D341Med (cell line): ENCODE measurements at regions not wholly inside any gene's neighbourhood (a gene's known extent, or its start where the extent isn't known, plus 50 kb on each side); places are given as distances from the start of the nearest gene placed in this dataset.
"Not testable (repeated sequence)": the region's sequence is repeated elsewhere in the genome, so short reads cannot be mapped to it uniquely, and the experiment has no call there.

ENCODE experiments used
- DNase-seq: peaks from one replicate; pipeline ENCODE4 v3.0.0; 2012; ENCODE audit warnings: low spot score

DNA sequence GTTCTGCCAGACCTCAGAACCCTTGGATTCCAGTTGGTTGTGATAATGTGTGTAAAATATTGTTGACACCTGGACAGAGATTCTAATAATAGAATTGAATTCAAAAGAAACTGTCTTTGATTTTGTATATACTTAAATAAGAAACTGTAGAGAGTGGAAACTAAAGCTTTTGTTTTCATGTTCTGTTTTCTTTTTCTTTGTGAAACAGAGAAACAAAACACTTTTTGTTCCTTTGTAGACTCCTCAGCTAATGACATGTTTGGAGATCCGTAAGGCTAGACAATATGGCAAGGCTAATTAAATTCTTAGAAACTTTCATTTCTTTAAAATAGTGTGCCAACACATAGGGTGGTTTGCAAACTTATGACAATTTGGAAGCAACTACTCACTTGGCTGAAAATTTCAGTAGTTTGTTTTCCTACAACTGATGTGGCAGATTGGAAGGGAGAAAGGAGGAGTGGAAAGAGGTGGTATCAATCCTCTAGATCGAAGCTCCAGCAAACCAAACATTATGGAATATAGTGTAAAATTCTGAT is 90.9 kb upstream of the FAT1 start:
- DNase-seq: no peak

DNA sequence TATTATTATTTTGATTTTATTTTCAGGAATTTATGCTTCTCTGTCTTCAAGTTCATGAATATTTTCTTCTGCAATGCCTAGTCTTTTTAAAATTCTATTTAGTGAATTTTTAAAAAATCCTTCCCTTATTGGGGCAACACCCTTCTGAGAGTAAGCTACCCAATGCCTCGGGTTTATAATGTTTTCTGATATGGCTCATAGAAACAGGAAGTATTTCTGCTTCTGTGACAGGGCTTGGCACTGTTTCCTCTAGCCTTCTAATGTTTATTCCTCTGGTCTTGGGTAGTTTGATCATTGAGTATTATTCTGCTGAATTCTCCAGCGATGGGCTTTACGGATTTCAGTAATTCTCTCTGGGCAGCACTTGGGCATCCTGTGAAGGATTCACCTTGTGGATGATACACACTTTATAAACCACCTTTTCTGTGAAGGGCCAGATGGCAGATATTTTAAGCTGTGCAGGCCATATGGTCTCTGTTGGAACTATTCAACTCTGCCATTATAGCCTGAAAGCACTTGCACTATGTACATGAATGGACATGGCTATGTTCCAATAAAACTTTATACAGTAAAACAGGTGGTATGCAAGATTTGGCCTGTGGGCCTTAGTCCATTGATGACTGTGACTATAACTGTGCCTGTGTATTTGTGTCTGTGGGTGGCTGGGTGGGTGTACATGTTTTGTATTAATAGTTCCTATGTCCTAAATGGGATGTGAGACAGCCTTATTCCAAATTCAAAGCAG is 95.9 kb upstream of the FAT1 start:
- no peak for DNase-seq

DNA sequence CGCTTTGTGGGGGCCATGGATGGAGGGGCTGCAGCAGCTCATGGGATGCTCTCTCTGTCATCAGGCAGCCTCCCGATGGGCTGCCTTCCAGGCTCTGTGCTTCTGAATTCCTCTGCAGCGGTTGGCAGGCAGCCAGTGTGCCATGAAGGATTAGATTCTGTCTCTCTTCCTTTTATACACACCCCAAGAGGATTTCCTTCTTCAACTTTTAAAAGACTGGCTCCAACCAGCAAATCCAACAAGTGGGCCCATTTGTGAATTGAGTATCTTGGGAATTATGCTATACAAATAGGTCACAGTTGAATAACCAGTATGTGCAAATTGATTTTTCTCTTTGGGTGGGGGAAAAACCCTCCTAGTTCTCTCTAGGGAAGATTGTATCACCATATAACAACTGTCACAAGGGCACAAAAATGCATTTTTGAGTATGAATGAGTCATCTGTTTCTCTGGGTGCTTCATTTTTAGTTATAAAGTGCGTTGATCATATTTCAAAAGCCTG is 96.8 kb upstream of the FAT1 start:
- DNase-seq: peak; percentile 65

DNA sequence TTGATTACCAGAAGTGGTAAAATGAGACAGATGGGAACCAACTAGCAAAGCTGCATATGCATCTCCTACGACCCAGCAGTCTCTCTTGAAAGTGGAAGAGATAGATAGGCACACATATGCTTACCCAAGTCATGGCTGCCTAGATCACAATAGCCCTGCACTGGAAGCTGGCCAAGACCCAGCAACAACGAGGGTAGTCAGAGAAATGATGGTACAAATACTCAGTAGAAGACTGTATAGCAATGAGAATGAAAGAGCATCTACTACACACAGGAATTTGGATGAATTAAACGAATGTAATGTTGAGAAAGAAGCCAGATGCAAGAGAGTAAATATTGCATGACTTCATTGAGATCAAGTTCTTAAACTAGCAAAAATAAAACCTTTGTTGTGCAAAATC is 100.3 kb upstream of the FAT1 start:
- DNase-seq: no peak

DNA sequence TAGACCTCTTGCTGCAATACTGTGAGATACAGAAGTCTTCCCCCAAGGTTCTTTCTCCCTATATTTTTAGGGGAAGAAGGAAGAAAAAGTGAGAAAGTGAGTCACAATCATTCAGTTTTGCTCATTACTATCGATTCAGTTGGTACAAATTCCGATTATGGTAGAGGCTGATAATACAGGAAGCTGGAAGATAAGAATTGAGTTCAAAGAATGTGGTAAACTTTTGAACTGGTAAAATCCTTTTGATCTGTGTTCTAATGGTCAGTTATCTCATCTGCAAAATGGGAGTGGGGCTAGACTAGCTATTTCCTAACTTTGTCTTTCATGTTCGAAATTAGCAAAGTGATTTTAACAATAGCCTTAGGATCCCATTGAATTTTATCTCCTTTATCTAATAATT is 101.4 kb upstream of the FAT1 start:
- no peak for DNase-seq

DNA sequence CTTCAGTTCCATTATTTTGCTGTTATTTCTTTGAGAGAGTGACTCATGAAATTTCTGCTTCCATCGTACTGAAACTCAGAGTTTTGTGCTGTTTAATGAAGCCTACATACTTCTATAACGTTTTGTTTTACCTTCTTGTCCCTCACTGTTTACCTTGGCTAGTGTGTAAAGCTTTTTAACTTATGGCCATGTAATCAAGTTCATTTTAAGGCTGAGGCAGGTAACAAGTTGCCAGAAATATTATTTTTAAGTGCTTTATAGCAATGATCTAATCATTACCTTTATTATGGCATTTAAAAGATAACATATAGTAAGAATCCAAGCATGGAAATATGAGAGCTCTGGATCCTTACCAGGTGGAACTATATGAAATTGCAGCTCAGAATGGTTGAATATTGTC is 102.3 kb upstream of the FAT1 start:
- DNase-seq: no peak

DNA sequence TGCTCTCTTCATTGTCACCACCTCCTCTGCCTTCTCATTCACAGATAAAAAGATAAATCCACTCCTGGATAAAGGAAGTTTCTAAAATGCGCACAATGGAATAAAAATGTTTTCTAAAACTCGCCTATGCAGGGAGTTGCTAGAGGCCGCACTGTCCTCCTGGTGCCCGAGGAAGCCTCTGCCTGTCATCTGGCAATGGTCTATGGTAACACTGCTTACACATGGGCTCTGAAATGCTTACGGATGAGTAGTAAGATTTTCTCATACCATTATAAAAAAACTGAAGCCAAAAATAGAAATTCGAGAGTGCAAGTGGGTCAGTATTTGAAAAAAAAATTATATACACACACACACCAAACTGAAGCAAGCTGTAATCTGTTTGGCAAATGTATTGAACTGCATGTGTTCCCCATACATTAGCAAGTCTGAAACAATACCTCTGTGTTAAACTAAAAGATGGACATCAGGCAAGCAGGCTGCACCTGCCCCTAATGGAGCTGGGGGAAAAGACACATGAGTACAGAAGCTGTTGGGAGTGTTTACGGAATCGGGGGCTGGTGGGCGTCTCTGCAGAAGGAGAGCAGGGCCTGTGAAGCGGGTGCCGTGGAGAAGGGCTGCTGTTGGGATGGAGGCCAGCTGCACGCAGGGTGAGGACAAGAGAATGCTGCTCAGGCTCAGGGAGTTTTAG is 103.3 kb upstream of the FAT1 start:
- DNase-seq: no peak

DNA sequence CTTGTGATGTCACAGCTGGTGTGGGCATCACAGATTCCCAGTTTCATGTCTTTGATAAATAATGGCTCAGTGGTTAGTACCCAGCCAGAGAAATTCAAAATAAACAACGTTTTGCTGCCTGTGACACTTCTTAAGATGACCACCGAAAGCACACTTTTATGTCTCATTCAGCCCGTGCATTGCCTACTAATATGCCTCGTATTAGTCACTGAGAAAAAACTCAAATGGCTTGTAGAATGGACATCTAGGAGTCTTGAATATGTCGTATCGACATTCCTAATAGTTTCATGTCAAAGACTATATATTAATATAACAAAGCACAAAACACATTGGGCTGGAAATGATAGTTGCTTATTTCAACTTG is 103.9 kb upstream of the FAT1 start:
- DNase-seq: no peak

DNA sequence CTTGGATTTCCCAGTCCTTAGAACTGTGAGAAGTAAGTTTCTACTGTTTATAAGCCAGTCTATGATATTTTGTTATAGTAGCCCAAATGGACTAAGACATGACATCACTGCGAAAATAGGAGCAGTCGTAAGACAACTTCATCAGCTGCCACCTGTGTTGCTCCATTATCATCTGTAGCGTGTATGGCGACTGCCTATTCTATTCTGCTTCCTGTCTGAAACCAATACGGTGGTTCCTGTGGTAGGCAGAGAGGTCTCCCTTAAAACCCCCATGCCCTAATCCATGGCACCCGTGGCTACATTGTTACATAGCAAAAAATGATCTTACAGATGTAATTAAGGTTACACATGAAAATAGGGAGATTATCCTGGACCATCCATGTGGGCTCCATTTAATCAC is 105.4 kb upstream of the FAT1 start:
- DNase-seq: no peak

DNA sequence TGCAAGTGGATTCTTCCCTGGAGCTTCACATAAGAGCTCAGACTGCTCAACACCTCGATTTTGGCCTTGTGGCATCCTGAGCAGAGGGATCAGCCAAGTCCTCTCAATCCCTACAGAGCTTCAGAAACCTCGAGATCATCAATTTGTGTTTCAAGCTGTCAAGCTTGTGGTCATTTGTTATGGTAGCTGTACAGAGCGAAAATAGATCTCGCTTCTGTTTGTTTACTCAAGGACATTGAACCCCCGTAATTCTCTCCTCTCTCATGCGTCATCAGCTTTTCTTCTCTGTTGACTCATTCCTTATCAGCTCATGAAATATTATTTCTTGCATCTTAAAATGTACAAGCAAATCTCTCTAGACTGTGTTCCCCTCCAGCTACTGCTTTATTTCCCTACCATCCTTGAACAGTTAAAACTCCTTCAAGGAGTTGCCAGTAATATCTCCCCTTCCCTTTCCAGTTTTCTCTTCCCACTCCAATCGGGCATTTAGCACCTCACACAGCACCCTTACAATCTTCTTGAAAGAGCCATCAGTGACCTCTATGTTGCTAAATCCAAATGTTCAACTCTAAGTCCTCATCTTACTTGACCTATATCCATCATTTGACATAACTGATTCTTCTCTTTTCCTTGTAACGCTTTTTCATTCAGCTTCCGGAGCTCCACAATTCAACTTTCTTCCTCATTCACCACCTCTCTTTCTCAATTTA is 106.2 kb upstream of the FAT1 start:
- DNase-seq: no peak

DNA sequence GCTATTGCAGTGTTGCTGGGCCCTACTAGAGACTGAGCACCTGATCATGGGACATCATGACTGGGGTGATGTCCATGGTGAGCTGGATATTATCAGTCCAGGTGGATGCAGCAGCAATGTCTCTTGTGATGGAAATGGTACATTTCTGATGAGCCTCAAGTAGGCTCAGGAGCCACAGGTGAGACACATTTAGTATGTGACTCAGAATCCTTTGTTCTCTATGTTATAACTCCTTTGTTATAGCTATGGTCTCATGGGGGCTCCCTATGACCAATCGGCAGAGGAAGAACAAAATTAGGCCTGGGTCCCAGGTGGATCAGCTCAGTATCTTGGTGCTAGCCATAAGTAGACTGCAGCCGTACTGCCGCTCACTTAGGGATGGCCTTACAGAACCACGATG is 107.9 kb upstream of the FAT1 start:
- DNase-seq: no peak

DNA sequence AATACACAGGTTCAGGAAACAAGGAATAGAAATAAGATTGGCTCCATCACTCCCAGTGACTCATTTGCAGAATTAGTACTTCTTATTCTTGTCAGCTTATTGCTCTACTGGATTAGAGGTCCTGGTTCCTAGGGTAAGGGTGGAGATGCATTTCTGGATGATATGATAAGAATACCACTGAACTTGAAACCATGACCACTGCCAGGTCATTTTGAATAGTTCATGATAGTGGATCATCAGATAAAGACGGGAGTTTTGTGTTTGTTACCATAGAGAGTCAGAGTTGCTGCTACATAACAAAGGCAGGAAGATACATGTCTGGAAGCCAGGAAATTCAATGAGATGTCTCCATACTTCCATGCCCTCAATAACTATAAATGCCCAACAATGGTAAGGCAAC is 109.2 kb upstream of the FAT1 start:
- DNase-seq: no peak

DNA sequence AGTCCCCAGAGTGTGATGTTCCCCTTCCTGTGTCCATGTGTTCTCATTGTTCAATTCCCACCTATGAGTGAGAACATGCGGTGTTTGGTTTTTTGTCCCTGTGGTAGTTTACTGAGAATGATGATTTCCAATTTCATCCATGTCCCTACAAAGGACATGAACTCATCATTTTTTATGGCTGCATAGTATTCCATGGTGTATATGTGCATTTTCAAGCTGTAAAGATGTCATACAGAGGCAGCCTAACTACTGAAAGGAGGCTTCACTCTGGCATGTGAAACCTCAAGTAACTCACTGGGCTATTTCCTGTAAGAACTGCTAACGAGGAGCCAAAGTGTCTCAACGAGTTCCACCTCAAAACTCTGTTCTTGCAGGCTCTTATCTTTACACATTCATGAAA is 113.8 kb upstream of the FAT1 start:
- not testable (repeated sequence) for DNase-seq

DNA sequence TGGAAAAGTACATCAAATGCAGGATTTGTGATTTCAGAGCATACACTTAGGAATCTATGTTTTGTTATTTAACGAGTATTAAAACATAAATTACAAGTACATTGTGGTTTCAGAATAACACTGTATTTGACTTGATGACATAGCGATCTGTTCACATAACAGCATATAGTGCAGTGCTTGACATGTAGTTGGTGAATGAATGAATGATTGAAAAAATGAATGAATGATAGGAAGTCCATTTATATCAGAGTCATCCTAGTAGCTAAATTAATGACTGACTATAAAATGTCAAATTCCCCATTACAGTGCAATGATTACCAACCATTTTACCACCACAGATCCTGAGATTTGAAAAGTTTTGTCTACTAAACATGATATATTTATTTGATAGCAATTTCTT is 114.6 kb upstream of the FAT1 start:
- no peak for DNase-seq

DNA sequence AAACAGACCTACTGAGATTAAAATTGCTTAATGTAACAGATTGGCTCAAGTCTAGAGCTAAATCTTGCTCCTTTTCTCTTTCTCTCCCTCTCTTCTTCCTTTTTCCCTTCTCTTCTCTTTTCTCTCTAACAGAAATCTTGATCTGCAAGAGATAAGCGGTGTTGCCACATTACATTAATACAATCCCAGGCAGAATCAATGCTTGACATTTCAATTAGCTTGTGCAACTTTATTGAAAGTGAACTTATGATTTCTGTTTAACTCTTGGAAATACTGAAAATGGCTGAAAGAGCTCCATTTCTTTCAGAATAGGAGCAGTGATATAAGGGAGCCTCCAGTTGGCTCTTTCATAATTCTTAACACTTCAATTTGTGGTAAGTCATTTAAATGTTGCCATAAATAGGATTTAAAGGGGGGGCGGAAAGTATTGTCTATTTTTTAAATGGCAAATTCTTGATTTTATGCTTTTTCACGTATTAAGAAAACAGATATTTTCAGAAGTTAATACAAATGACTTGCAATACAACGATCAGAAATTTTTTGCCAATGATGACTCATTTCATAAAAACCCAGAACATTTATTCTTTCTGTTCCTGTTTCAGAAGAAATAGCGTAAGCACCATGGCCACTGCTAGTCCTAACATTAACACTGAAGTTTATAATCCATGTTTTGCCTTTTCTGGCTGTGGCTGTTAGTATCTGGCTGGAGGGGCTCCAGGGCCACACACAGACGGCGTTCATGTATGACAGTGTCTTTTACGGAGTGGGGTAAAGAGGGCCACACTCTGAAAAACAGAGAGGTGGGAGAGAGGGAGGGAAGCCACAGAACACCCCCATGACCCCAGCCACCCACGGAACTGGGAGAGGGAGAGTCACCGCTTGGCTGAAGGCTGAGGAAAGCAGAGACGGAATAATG is 115.7 kb upstream of the FAT1 start:
- no peak for DNase-seq

DNA sequence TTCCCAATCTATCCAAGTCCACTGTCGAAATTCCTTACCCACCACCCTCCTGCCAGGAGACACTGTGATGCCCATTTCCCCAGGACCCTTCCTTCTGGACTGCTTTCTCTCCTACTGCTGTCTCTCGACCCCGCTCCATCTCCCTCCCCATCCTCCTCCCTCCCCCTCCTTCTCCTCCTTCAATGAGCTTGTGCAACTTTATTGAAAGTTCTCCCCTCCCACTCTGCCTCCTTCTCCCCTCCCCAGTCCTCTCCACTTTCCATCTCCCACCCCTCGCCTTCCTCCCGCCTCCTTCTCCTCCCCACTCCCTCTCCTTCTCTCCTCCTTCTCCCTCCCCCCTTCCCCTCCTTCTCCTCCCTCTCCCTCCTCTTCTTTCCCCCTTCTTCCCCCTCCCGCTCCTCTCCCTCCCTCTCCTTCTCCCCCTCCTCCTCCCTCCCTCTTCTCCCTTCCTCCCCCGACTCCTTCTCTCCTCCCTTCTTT is 116.6 kb upstream of the FAT1 start:
- DNase-seq: no peak

DNA sequence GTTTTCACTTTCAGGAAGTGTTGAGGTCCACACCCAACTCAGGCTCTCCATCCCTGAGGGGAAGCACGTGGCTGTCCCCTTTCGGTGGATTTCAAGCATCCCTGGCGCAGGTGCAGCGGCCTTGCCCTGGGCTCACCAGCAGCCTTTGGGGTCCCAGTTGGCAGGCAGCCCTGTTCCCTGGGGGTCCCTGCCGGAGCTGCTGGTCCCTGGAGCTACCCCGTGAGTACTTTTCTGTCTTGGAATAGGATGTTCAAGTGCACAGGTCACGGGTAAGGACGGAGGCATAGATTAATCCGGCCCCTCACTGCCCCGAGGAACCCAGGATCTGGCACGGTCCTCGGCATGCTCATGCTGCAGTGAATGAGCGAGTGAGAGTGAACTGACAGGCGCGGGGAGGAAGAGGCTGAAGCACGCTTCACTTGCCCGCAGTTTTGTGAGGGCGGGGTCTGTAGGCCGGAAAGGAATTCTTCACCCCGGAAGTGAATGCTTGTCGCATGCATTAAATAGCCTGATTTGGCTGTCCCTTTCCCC is 117.2 kb upstream of the FAT1 start:
- no peak for DNase-seq

DNA sequence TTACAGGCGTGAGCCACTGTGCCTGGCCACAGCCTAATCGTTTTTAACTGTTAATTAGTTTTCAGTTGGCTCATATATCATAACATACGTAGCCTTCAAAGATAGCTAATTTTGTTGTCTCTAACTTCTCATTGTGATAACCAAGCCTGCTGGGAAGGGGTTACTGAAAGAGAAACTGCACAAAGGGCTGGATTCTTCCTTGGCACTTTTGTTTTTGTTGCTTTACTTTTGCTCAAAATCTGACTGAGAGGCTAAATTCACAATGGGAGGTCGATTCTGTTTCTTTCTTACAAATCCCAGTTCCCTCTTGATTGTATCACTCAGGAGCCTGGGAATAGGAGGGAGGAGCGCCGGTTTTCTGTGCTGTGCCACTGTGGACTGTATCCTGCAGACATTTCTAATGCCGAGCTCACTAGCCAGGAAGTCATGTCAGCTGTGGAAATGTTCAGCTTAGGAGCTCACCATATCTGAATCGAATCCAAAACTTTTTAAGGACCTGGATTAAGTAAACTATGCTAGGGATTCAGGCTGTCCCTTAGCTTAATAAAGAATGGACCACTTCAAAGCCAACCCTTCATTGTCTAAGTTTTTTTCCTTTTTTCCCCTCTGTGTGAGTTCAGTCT is 120.5 kb upstream of the FAT1 start:
- no peak for DNase-seq

DNA sequence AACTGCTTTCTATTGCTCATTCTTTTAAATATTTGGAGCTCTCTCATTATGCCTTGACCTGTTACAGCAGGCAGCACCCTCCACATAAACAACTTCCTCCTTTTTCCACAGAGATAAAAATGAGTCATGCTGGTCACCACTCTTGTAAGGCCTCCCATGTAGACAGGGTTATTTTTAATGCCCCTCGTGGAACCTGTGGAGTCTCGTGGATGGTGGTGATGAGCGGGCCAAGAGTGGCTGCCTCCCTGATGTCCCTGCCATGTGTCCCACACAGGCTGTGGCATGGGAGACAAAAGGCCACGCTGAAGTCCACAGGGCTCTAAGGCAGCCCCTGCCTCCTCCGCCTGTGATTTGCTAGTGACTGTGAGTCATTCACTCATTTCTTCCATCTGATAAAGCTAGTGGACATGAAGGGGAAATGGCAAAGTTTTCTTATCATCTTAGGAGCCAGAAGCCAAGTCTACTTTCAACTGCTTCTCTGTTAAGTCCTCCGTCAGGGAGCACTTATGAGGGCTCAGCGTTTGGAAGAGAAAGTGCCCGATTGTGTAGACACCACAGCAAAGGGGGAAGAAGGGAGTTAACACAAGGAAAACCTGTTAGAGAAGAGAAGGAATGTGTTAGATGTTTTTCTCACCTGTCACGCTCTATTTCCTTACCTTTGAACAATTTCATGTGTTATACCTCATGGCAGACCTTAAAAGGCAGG is 121.6 kb upstream of the FAT1 start:
- no peak for DNase-seq

DNA sequence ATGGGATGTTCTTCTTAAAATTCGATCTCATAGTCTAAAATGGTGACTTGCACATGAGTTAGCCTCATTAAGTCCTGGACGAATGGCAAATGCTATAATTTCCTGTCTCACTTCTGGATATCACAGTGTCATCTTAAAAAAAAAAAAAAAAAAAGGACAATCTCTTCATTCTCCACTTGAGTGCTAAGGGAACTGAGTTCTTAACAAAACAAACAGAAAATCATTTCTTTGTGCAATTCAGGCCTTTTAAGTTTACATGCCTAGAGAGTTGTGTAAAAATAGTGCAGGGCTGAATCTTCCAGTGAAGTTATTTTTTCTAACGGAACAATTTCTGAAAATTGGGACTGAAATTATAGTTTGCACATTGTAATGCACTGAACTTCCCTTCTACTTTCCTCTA is 122.8 kb upstream of the FAT1 start:
- DNase-seq: no peak
